IPS DF 4.7 (cell line): ENCODE measurements at regions not wholly inside any gene's neighbourhood (a gene's known extent, or its start where the extent isn't known, plus 50 kb on each side); places are given as distances from the start of the nearest gene placed in this dataset.
"Not testable (repeated sequence)": the region's sequence is repeated elsewhere in the genome, so short reads cannot be mapped to it uniquely, and the experiment has no call there.

ENCODE experiments used
- DNase-seq: peaks from one replicate; pipeline ENCODE4 v3.0.0-alpha.2; 2013; ENCODE audit warnings: low spot score; ENCODE audit errors: extremely low read depth

DNA sequence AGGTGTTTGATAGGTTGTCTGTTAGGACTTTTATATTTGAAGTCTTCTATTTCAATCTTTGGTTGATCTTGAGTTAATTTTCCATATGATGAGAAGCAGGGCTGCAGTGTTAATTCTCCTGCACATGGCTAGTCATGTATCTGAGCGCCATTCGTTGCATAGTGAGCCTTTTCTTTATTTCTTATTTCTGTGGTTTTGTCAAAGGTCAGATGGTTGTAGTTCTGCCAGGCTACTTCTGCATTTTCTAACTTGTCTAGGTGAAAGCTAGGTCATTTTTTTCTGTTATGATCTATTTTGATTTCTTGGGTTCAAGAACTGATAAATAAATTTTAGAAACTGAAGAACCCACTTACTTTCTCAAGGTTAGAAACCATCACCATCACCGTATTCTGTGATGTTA lies 56.7 kb downstream of the CCDC74A start:
- no peak for DNase-seq

DNA sequence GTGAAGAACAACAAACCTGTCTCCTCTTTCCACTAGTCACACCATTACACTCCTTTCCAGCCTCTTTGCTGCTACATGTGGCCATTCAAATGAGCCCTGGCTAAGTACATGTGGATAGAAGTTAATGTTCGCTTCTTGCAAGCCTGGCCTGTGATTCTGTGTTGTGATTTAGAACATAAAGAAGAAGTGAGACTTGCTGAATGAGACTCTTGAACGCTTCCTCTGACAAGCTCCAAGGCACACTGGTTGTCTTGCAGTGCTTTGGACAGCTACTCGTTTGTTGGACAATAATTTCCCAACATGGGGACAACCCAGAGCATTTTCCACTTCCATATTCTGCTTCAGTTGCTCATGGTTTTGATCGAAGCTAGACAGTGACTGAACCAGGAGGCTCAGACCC lies 57.3 kb downstream of the CCDC74A start:
- no peak for DNase-seq

DNA sequence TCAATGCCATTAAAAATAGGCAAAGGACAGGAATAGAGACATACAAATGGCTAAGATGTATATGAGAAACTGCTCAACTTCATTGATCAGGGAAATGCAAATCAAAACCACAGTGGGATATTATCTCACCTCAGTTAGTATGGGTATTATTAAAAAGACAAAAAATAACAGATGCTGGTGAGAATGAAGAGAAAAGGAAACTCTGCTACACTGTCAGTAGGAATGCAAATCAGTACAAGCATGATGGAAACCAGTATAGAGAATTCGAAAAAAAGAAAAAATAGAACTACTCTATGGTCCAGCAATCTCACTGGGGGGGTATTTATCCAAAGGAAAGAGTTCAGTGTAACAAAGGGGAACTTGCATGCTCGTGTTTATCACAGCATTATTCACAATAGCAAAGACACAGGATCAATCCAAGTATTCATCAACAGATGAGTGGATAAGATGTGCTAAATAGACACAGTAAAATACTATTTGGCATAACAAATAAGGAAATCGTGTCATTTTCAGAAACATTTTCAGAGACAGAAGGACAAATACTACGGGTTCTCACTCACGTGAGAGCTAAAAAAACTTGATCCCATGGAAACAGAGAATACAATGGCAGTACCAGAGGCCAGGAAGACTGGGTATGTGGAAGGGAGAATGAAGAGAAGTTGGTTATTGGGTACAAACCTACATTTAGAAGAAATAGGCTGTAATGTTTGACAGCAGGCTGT lies 60.6 kb downstream of the CCDC74A start:
- no peak for DNase-seq

DNA sequence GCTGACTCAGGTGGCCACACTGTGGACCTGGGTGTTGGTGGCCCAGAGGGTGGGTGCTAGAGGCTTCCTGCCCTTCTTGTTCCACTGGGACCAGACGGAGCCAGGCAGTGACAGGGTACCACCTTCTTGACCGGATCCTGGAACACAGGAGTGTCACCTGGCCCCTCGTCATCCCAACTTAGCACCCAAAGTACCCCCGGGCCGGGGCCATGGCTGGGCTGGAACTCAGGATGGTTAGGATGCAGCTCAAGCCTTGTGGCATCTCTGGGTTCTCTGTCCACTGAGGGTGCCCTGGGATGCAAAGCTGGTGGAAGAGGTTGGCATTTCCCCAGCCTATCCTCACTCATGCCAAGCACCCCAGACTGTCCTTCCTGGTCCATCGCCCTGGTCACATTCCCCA lies 61.4 kb downstream of the CCDC74A start:
- DNase-seq, result not testable (repeated sequence)

DNA sequence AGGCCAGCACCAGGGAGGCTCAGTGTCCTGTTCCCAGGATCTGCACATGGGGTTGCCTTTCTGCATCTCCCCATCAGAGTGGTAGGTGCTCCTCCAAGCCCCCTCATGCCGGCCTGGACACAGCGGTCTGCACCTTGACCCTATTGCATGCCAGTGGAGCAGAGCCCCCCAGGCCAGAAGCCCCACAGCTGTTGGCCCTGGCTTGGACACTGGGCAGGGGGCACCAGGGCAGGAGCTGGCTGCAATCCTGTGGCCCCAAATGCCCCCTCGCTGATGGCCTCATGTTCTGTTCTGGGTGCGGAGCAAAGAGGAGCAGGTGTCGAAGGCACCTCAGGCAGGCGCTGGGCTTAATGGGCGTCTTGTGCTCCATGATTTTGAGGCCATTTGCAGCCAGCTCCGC lies 62.7 kb downstream of the CCDC74A start:
- no peak for DNase-seq

DNA sequence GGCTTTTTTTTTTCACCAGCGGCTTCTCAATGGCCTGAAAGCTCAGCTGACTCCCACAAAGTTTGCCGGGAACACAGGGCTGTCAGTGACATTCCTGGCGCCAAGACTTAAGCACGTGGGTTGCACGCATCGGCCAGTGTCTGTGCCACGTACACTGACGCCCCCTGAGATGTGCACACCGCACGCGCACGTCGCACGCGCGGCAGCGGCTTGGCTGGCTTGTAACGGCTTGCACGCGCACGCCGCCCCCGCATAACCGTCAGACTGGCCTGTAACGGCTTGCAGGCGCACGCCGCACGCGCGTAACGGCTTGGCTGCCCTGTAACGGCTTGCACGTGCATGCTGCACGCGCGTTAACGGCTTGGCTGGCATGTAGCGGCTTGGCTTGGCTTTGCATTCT lies 63.2 kb downstream of the CCDC74A start:
- DNase-seq, result no peak

DNA sequence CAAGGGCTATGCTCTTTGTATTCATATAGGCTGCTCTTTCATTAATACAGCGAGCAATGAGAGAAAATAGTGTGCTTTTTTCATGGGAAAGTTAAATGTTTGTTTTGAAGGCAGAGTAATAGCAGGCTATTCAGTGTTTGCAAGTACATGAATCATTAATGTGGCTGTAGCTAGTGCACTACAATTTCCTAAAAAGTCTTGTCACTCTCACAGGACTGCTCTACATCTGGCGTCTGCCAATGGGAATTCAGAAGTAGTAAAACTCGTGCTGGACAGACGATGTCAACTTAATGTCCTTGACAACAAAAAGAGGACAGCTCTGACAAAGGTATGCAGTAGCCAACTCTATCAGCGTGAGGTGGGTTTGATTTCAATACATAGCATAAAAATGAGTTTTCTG lies 68.9 kb downstream of the CCDC74A start:
- DNase-seq, result not testable (repeated sequence)

DNA sequence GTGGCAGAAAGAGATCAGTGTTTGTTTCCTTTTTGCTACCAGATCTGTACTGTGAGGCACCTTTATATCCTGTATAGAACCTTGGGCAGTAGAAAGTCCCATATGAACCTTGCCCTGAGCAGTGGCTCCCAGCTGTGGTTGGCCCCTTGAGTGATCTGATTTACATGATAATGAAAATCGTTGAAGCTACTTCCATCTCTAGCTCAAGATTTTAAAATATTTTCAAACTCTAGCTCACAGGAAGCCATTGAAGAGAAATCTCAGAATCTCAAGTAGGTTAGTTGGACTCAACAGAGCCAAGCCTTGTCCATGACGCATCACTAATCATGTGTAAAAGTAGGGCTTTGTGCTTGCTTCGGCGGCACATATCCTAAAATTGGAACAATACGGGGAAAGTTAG lies 74.8 kb downstream of the CCDC74A start:
- not testable (repeated sequence) for DNase-seq

DNA sequence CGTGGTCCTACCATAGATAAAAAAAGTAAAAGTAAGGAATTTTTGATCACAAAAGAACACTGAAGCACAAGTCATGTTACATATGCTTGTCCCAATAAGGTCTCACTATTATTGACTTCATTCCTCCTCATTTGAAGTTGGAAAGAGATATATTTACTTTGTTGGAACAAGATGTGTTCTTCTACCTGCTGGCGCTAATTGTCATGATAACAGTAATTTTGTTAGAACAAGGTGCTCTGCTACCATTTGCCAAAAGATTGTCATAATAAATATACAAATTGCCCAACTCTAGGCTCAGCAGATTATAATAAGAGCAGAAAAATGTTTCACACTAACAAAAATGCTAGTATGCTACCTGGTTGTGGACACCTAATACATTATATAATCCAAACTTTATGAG lies 77.0 kb downstream of the CCDC74A start:
- not testable (repeated sequence) for DNase-seq

DNA sequence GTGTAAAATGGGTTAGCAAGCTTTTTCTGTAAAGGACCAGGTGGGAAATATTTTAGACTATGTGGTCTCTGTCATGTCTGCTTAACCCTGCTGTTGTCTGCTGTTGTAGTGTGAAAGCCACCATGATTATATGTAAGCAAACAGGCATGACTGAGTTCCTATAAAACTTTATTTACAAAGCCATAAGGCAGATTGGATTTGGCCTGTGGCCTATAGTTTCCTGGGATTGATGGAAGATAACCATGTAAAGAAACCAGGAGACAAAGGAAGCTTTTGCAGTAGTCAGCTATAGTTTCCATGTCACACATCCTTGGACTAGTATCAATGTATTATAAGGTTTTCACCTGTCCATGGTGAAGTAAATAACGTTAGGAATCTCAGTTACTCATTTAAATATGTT lies 78.7 kb downstream of the CCDC74A start:
- not testable (repeated sequence) for DNase-seq

DNA sequence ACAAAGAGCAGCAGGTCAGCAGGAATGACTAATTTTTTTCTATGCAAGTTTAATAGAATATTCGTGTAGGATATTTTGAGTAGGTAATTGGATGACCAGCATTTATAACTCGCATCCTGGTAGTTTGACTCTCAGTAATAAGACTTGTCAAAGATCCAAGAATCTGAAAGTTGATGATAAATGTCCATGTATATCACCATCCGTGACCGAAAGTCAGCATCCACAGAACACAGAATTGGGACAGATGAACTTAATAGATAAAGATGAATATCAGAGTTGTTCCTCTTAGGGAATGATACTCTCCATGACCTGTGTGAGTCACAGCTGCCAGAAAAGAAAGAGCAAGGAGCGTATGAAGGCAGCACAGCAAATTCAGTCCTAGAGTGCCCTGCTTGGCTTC lies 79.4 kb downstream of the CCDC74A start:
- not testable (repeated sequence) for DNase-seq

DNA sequence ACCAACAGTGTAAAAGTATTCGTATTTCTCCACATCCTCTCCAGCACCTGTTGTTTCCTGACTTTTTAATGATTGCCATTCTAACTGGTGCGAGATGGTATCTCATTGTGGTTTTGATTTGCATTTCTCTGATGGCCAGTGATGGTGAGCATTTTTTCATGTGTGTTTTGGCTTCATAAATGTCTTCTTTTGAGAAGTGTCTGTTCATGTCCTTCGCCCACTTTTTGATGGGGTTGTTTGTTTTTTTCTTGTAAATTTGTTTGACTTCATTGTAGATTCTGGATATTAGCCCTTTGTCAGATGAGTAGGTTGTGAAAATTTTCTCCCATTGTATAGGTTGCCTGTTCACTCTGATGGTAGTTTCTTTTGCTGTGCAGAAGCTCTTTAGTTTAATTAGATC lies 86.9 kb downstream of the CCDC74A start:
- DNase-seq, result not testable (repeated sequence)

DNA sequence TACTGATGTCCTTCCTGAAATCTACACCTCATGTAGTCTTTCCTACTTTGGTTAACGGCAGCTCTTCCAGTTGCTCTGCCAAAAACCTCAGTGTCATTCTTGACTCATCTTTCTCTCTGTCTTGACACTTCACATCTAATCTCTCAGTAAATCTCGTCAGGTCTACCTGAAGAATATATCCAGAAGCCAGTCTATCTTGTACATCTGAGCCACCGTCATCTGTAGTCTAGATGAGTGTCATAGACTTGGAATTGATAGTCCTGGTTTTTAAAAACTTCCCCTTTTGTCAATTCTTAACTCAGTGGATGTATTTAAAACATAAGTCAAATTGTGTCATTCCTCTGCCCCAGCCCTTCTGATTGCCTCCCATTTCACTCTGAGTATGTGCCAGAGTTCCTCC lies 90.6 kb downstream of the CCDC74A start:
- DNase-seq, result not testable (repeated sequence)

DNA sequence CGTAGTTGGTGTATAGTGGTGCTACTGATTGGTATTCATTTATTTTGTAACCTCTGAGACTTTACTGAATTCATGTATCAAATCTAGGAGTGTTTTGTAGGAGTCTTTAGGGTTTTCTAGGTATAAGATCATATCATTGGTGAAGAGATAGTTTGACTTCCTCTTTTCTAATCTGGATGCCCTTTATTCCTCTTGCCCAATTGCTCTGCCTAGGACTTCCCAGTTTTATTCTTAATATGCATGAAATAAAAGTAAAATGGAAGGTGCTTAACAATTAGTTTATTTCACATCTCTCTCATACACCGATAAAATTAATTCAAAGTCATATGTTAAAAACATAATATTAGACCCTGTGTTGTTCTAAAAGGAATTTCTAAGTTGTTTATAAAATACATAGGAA lies 95.2 kb downstream of the CCDC74A start:
- DNase-seq, result not testable (repeated sequence)

DNA sequence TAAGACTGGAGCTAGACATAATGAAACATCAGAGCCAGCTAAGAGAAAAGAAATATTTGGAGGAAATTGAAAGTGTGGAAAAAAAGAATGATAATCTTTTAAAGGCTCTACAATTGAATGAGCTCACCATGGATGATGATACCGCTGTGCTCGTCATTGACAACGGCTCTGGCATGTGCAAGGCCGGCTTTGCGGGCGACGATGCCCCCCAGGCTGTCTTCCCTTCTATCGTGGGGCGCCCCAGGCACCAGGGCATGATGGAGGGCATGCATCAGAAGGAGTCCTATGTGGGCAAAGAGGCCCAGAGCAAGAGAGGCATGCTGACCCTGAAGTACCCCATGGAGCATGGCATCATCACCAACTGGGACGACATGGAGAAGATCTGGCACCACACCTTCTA lies 98.3 kb downstream of the CCDC74A start:
- not testable (repeated sequence) for DNase-seq

DNA sequence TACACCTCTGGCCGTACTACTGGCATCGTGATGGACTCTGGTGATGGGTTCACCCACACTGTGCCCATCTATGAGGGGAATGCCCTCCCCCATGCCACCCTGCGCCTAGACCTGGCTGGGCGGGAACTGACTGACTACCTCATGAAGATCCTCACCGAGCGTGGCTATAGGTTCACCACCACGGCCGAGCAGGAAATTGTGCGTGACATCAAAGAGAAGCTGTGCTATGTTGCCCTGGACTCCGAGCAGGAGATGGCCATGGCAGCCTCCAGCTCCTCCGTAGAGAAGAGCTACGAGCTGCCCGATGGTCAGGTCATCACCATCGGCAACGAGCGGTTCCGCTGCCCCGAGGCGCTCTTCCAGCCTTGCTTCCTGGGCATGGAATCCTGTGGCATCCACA lies 98.9 kb downstream of the CCDC74A start:
- DNase-seq, result not testable (repeated sequence)

DNA sequence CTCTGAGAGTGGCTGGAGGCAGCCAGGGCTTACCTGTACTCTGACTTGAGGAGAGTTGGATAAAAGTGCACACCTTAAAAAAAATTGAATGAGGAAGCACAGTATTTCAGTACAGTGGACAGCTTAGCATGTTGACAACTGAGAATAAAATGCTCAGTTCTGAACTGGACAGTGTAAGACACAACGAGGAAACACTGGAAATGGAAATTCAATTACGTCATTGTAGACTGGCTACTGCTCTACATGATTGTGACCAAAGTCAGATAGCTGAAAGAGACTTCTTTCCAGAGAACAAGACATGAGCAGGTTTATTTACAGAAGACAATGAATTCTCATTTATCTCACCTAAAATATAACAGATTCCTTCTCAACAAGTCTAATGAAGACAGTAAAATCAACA lies 100.1 kb downstream of the CCDC74A start:
- not testable (repeated sequence) for DNase-seq

DNA sequence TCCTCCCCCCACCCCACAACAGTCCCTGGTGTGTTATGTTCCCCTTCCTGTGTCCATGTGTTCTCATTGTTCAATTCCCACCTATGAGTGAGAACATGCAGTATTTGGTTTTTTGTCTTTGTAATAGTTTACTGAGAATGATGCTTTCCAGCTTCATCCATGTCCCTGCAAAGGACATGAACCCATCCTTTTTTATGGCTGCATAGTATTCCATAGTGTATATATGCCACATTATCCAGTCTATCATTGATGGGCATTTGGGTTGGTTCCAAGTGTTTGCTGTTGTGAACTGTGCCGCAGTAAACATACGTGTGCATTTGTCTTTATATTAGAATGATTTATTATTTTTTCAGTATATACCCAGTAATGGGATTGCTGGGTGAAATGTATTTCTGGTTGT lies 104.0 kb downstream of the CCDC74A start:
- not testable (repeated sequence) for DNase-seq

DNA sequence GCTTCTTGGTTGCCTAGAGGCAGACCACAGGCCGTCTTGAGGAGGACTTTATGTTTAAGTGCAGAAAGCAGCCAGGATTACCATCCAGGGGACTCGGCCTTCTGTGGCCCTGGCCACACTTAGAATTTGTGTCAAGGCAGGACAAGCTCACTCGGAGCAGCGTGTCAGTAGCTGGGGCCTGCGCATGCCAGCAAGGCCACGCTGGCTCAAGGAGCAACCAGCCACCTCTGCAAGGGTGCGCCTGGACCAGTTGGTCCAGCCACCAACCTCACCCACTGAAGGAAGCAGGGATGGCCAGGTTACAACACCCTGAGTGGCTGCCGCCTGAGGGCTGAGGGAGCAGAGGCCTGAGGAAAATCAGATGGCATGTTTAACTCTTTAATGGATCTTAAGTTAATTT lies 105.7 kb downstream of the CCDC74A start:
- not testable (repeated sequence) for DNase-seq

DNA sequence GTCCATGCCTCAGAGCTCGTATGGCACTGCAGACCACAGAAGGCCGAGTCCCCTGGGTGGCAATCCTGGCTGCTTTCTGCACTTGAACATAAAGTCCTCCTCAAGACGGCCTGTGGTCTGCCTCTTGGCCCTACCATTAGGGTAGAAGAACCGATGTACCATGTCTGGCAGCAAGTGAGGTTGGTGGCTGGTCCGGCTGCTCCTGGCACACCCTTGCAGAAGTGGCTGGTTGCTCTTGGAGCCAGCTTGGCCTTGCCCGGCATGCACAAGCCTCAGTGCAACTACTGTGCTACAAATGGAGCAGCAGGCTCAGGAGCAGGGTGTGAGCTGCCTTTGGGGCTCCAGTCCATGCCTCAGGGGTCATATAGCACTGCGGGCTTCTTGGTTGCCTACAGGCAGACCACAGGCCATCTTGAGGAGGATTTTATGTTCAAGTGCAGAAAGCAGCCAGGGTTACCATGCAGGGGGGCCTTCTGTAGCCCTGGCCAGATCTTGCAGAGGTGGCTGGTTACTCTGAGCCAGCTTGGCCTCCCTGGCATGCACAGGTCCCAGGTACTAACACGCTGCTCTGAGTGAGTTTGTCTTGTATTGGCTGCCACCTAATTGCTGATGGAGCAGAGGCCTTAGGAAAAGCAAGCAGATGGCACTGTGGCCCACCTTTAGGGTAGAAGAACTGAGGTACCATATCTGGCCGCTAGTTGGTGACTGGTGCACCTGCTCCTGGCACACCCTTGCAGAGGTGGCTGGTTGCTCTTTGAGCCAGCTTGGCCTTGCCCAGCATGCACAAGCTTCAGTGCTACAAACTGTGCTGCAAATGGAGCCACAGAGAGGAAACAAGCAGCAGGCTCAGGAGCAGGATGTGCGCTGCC lies 106.4 kb downstream of the CCDC74A start:
- not testable (repeated sequence) for DNase-seq

DNA sequence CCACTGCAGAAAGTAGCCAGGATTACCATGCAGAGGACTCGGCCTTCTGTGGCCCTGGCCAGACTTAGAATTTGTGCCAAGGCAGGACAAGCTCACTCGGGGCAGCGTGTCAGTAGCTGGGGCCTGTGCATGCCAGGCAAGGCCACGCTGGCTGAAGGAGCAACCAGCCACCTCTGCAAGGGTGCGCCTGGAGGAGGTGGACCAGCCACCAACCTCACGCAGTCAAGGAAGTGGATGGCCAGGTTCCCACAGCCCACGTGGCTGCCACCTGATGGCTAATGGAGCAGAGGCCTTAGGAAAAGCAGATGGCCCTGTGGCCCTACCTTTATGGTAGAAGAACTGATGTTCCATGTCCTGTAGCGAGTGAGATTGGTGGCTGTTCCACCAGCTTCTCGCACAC lies 107.9 kb downstream of the CCDC74A start:
- DNase-seq, result no peak

DNA sequence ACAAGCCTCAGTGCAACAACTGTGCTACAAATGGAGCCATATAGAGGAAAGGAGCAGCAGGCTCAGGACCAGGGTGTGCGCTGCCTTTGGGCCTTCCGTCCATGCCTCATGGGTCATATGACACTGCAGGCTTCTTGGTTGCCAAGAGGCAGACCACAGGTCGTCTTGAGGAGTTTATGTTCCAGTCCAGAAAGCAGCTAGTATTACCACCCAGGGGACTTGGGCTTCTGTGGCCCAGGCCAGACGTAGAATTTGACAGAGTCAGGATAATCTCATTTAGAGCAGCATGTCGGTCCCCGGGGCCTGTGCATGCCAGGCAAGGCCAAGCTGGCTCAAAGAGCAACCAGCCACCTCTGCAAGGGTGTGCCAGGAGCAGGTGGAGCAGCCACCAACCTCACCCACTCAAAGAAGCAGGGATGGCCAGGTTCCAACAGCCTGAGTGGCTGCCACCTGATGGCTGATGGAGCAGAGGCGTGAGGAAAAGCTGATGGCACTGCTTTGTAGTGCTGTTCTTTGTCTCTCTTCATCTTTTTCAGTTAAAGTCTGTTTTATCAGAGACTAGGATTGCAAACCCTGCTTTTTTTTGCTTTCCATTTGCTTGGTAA lies 109.1 kb downstream of the CCDC74A start:
- DNase-seq, result not testable (repeated sequence)
